A549 (cell line): ENCODE measurements at regions not wholly inside any gene's neighbourhood (a gene's known extent, or its start where the extent isn't known, plus 50 kb on each side); places are given as distances from the start of the nearest gene placed in this dataset.

ENCODE experiments used
- ATAC-seq, 2 experiments: fragments of 200-7000 bp in 1 of 2; fragments of >200 bp in 1 of 2; cut with Nextera tagmentation in 1 of 2; cut with Tn5 transposase in 1 of 2; 3 replicates each; pipeline versions ENCODE4 v1.8.0 to v1.9.1; 2018 to 2020; ENCODE audit warnings: mild to moderate bottlenecking in 1 of 2, moderate library complexity in 1 of 2
- CTCF ChIA-PET: fragments of 300-600 bp; sonication (Branson Sonifier 250); formaldehyde crosslinking; extraction: SDS; loops from one replicate; lab custom pipeline; 2021; ENCODE audit warnings: antibody characterized with exemption, inconsistent platforms; lab: Yijun Ruan, JAX
- POLR2A ChIA-PET: fragments of 350-600 bp; formaldehyde crosslinking; extraction: SDS; loops from one replicate; lab custom pipeline; 2021; ENCODE audit warnings: antibody characterized with exemption, inconsistent platforms; lab: Yijun Ruan, JAX
- DNase-seq, 2 experiments: peaks; one replicate each; pipeline versions ENCODE4 v3.0.0 to v3.0.0-alpha.2; 2011 to 2016; ENCODE audit warnings: low read depth in 1 of 2, low spot score in 1 of 2
- FAIRE-seq: peaks from 2 replicates; lab custom pipeline; 2011; peaks lifted over from hg19 to GRCh38; lab: Jason Lieb, UNC
- H3K27ac ChIP-seq, 2 experiments: fragments of >200 bp; sonication (Bioruptor Twin); formaldehyde crosslinking; 3 replicates each; pipeline ENCODE4 v1.5.1; 2016 to 2017
- H3K4me1 ChIP-seq: fragments of >200 bp; sonication (Bioruptor Twin); formaldehyde crosslinking; 3 replicates; pipeline ENCODE4 v1.6.1; 2016
- H3K4me2 ChIP-seq: fragments of >200 bp; sonication (Bioruptor Twin); formaldehyde crosslinking; 3 replicates; pipeline ENCODE4 v1.6.1; 2016
- H3K4me3 ChIP-seq: fragments of >200 bp; sonication (Bioruptor Twin); formaldehyde crosslinking; 3 replicates; pipeline ENCODE4 v1.5.1; 2016
- H3K9me3 ChIP-seq: fragments of >200 bp; sonication (Bioruptor Twin); formaldehyde crosslinking; 3 replicates; pipeline ENCODE4 v1.6.1; 2016
- CBX8 ChIP-seq: fragments of 200-600 bp; sonication (generic); IDR thresholded peaks from 2 replicates; pipeline ENCODE4 v1.6.1; 2016
- CHD2 ChIP-seq: fragments of 150-350 bp; IDR thresholded peaks from 2 replicates; pipeline ENCODE4 v1.6.1; 2014; ENCODE audit warnings: low read length; ENCODE audit not compliant: partially characterized antibody
- CHD4 ChIP-seq: fragments of 200-600 bp; sonication (generic); IDR thresholded peaks from 2 replicates; pipeline ENCODE4 v1.6.1; 2016; ENCODE audit warnings: antibody characterized with exemption, mild to moderate bottlenecking, borderline replicate concordance
- EHF ChIP-seq: fragments of 250-450 bp; sonication (Bioruptor Pico); IDR thresholded peaks from 2 replicates; pipeline ENCODE4 v1.5.0; 2020; ENCODE audit warnings: mild to moderate bottlenecking
- EHMT2 ChIP-seq: fragments of 200-600 bp; sonication (generic); IDR thresholded peaks from 2 replicates; pipeline ENCODE4 v1.6.1; 2016; ENCODE audit warnings: antibody characterized with exemption, low read depth, mild to moderate bottlenecking, moderate library complexity
- GATA3 ChIP-seq: IDR thresholded peaks from 2 replicates; pipeline ENCODE4 v1.6.1; 2012; ENCODE audit warnings: borderline replicate concordance
- HOXA7 ChIP-seq: fragments of 250-450 bp; sonication (Bioruptor Pico); IDR thresholded peaks from 2 replicates; pipeline ENCODE4 v1.5.0; 2020; ENCODE audit warnings: mild to moderate bottlenecking, moderate library complexity
- HOXB13 ChIP-seq: fragments of 250-450 bp; sonication (Bioruptor Pico); IDR thresholded peaks from 2 replicates; pipeline ENCODE4 v1.5.0; 2020; ENCODE audit warnings: low read depth, mild to moderate bottlenecking, moderate library complexity
- HOXB5 ChIP-seq: fragments of 250-450 bp; sonication (Bioruptor Pico); IDR thresholded peaks from 2 replicates; pipeline ENCODE4 v1.5.0; 2020; ENCODE audit warnings: mild to moderate bottlenecking, moderate library complexity
- JUN ChIP-seq, 2 experiments: fragments of >200 bp; sonication (Bioruptor Twin); formaldehyde crosslinking; IDR thresholded peaks; 2 replicates in 1 of 2; 3 replicates in 1 of 2; pipeline ENCODE4 v1.6.1; 2016 to 2017
- JUNB ChIP-seq: fragments of >200 bp; sonication (Bioruptor Twin); formaldehyde crosslinking; IDR thresholded peaks from 2 replicates; pipeline ENCODE4 v1.6.1; 2016
- KDM5A ChIP-seq: fragments of 200-600 bp; sonication (generic); IDR thresholded peaks from 2 replicates; pipeline ENCODE4 v1.6.1; 2016; ENCODE audit warnings: antibody characterized with exemption, mild to moderate bottlenecking
- MAFK ChIP-seq: fragments of 450-650 bp; IDR thresholded peaks from 2 replicates; pipeline ENCODE4 v1.6.1; 2014; ENCODE audit not compliant: partially characterized antibody
- NFE2L2 ChIP-seq: fragments of 150-350 bp; conservative IDR thresholded peaks from 2 replicates; pipeline ENCODE4 v1.6.1; 2014; ENCODE audit warnings: low read length
- NPAS2 ChIP-seq: fragments of 250-450 bp; sonication (Bioruptor Pico); IDR thresholded peaks from 2 replicates; pipeline ENCODE4 v1.8.0; 2022; ENCODE audit warnings: mild to moderate bottlenecking, moderate library complexity, borderline replicate concordance
- PHF8 ChIP-seq: fragments of 200-600 bp; sonication (generic); IDR thresholded peaks from 2 replicates; pipeline ENCODE4 v1.6.1; 2016; ENCODE audit warnings: low read depth, mild to moderate bottlenecking, antibody characterized with exemption, moderate library complexity, borderline replicate concordance
- POLR2A ChIP-seq: IDR thresholded peaks from 2 replicates; pipeline ENCODE4 v1.6.1; 2012; ENCODE audit warnings: mild to moderate bottlenecking, low read length
- POLR2AphosphoS2 ChIP-seq: conservative IDR thresholded peaks from 2 replicates; pipeline ENCODE4 v1.6.1; 2012; ENCODE audit warnings: low read length, improper control_type of control experiment, inconsistent platforms
- RNF2 ChIP-seq: fragments of 200-600 bp; sonication (generic); IDR thresholded peaks from 2 replicates; pipeline ENCODE4 v1.6.1; 2016; ENCODE audit warnings: low read depth, mild to moderate bottlenecking, antibody characterized with exemption, moderate library complexity, borderline replicate concordance
- TP53 ChIP-seq: fragments of 250-450 bp; sonication (Bioruptor Pico); IDR thresholded peaks from 2 replicates; pipeline ENCODE4 v1.5.0; 2021; ENCODE audit warnings: mild to moderate bottlenecking, moderate library complexity
- ZC3H11A ChIP-seq: fragments of 450-650 bp; IDR thresholded peaks from 2 replicates; pipeline ENCODE4 v1.6.1; 2014; ENCODE audit warnings: antibody characterized with exemption, mild to moderate bottlenecking
- ZSCAN20 ChIP-seq: fragments of 250-450 bp; sonication (Bioruptor Pico); IDR thresholded peaks from 2 replicates; pipeline ENCODE4 v1.8.0; 2022; ENCODE audit warnings: mild to moderate bottlenecking, moderate library complexity
- WGBS: methylation state at CpG from one replicate; pipeline ENCODE4 v1.1.6; 2017; ENCODE audit errors: missing lambda C conversion rate; 5-methylcytosine and 5-hydroxymethylcytosine counted together
- TF ChIP-seq, protein P1 (sequence below): fragments of 150-350 bp; IDR thresholded peaks from 2 replicates; pipeline ENCODE4 v1.6.1; 2014; ENCODE audit warnings: low read depth, mild to moderate bottlenecking, low read length
- TF ChIP-seq, protein P2 (sequence below): fragments of 250-450 bp; sonication (Bioruptor Pico); IDR thresholded peaks from 2 replicates; pipeline ENCODE4 v1.5.0; 2020; ENCODE audit warnings: low read depth, mild to moderate bottlenecking, moderate library complexity
- TF ChIP-seq, protein P3 (sequence below): fragments of 250-450 bp; sonication (Bioruptor Pico); IDR thresholded peaks from 2 replicates; pipeline ENCODE4 v1.5.0; 2021; ENCODE audit warnings: mild to moderate bottlenecking, moderate library complexity, borderline replicate concordance
- TF ChIP-seq, protein P4 (sequence below): fragments of 450-650 bp; IDR thresholded peaks from 2 replicates; pipeline ENCODE4 v1.6.1; 2014; ENCODE audit warnings: antibody characterized with exemption
- TF ChIP-seq, protein P5 (sequence below): fragments of >200 bp; sonication (Bioruptor Twin); formaldehyde crosslinking; IDR thresholded peaks from 3 replicates; pipeline ENCODE4 v1.6.1; 2016

DNA sequence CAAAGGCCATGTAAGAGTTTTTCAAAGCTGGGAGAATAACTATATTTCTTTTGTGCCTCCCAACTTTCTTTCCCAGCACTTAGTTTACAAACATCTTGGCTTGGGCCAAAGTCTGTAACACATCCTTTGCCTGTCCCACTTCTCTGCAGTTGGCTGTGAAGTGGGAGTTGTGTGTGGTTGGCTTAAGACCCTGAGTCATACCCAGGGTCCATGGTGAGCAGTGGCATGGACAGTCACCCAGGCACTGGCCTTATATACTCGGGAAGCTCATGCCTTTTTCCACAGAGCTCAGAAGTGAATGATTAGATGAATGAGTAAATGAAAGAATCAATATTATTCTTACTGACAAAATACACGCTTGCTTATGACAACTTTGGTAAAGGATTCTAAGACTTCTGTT, 231.4 kb downstream of the BLID start:
- DNase-seq (no peak), ATAC-seq (no peak), FAIRE-seq (no peak)
- ChIA-PET POLR2A (no interaction called here), CTCF (no interaction called here)
- Histone ChIP-seq H3K4me3 (no peak overlapping the region), H3K4me2 (no peak overlapping the region), H3K27ac (no peak overlapping the region), H3K4me1 (no peaks in the 10 kb centered on the region), H3K9me3 (no peaks in the 10 kb centered on the region)
- TF ChIP-seq CHD2 (no peak), JUNB (no peak), NPAS2 (CRISPR knock-in tag) (no peak), POLR2A (no peak), CHD4 (no peak), CBX8 (no peak), RNF2 (no peak), ZC3H11A (no peak), HOXA7 (no peak)
- TF ChIP-seq, protein P1, sequence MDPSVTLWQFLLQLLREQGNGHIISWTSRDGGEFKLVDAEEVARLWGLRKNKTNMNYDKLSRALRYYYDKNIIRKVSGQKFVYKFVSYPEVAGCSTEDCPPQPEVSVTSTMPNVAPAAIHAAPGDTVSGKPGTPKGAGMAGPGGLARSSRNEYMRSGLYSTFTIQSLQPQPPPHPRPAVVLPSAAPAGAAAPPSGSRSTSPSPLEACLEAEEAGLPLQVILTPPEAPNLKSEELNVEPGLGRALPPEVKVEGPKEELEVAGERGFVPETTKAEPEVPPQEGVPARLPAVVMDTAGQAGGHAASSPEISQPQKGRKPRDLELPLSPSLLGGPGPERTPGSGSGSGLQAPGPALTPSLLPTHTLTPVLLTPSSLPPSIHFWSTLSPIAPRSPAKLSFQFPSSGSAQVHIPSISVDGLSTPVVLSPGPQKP: no peak
- TF ChIP-seq, protein P2, sequence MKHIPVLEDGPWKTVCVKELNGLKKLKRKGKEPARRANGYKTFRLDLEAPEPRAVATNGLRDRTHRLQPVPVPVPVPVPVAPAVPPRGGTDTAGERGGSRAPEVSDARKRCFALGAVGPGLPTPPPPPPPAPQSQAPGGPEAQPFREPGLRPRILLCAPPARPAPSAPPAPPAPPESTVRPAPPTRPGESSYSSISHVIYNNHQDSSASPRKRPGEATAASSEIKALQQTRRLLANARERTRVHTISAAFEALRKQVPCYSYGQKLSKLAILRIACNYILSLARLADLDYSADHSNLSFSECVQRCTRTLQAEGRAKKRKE (CRISPR knock-in tag): no peak
- TF ChIP-seq, protein P3, sequence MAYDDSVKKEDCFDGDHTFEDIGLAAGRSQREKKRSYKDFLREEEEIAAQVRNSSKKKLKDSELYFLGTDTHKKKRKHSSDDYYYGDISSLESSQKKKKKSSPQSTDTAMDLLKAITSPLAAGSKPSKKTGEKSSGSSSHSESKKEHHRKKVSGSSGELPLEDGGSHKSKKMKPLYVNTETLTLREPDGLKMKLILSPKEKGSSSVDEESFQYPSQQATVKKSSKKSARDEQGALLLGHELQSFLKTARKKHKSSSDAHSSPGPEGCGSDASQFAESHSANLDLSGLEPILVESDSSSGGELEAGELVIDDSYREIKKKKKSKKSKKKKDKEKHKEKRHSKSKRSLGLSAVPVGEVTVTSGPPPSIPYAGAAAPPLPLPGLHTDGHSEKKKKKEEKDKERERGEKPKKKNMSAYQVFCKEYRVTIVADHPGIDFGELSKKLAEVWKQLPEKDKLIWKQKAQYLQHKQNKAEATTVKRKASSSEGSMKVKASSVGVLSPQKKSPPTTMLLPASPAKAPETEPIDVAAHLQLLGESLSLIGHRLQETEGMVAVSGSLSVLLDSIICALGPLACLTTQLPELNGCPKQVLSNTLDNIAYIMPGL (CRISPR knock-in tag): no peak
- TF ChIP-seq, protein P4, sequence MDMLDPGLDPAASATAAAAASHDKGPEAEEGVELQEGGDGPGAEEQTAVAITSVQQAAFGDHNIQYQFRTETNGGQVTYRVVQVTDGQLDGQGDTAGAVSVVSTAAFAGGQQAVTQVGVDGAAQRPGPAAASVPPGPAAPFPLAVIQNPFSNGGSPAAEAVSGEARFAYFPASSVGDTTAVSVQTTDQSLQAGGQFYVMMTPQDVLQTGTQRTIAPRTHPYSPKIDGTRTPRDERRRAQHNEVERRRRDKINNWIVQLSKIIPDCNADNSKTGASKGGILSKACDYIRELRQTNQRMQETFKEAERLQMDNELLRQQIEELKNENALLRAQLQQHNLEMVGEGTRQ: no peak
- TF ChIP-seq, protein P5, sequence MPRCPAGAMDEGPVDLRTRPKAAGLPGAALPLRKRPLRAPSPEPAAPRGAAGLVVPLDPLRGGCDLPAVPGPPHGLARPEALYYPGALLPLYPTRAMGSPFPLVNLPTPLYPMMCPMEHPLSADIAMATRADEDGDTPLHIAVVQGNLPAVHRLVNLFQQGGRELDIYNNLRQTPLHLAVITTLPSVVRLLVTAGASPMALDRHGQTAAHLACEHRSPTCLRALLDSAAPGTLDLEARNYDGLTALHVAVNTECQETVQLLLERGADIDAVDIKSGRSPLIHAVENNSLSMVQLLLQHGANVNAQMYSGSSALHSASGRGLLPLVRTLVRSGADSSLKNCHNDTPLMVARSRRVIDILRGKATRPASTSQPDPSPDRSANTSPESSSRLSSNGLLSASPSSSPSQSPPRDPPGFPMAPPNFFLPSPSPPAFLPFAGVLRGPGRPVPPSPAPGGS: no peak
- 6% methylated on average over 2 of the region's 2 CpGs for WGBS

DNA sequence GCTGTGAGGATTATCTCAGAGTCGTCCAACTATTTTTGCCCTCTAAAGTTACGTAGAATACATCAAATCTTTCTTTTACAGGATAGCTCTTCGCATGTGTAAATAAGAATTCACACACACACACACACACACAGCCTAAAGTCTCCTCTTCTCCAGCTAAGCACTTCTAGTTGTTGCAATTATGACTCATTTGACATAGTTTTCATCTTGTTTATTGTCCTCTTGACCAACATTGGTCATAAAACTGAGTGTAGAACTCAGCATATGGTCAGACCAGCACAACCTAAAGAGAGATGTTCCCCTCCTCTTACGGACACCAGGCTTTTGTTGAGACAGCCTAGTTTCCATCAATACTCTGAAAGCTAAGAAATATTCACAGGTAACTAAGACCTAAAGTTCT, 234.2 kb downstream of the BLID start:
- H3K4me1 ChIP-seq: no peaks in the 10 kb centered on the region
- ATAC-seq (no peak), FAIRE-seq (no peak), DNase-seq (no peak)
- 22% methylated on average over 4 of the region's 4 CpGs for WGBS
- no peak overlapping the region for H3K4me2 ChIP-seq
- no peak overlapping the region for H3K4me3 ChIP-seq
- no peak overlapping the region for H3K27ac ChIP-seq
- H3K9me3 ChIP-seq: no peaks in the 10 kb centered on the region
- no peak for TF ChIP-seq POLR2AphosphoS2
- ChIA-PET CTCF (no interaction called here), POLR2A (no interaction called here)

DNA sequence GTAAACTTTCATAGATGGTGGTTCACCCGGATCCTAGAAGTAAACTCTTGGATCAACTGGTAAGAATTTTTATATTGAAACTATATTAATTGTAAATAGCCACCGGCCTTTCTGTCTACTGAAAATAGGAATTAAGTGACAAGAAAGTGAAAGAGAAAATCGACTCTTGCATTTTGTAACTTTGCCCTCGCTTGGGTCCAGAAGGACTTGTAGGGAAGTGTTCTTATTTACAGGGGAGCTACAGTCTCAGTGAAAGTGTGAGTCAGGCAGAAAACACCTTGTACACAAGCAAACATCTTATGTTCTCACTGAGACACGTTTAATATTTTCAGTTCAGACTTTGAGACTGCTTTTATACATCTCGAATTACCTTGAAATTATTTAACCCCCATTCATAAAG, 238.9 kb downstream of the BLID start:
- POLR2A ChIA-PET: no interaction called here
- no peaks in the 10 kb centered on the region for H3K4me1 ChIP-seq
- DNase-seq (no peak), FAIRE-seq (no peak), ATAC-seq (no peak)
- no peak overlapping the region for H3K4me2 ChIP-seq
- CTCF ChIA-PET: no interaction called here
- no peak overlapping the region for H3K27ac ChIP-seq
- no peak overlapping the region for H3K4me3 ChIP-seq
- 12% methylated on average over 6 of the region's 6 CpGs for WGBS
- H3K9me3 ChIP-seq: no peaks in the 10 kb centered on the region
- TF ChIP-seq CBX8: no peak
- no peak for TF ChIP-seq HOXB13 (CRISPR knock-in tag)
- TF ChIP-seq POLR2AphosphoS2: no peak
- TF ChIP-seq KDM5A: no peak
- no peak for TF ChIP-seq TP53 (CRISPR knock-in tag)
- no peak for TF ChIP-seq ZSCAN20
- TF ChIP-seq, protein P5: no peak
- no peak for TF ChIP-seq EHMT2
- no peak for TF ChIP-seq JUN (IDR thresholded peaks at IDR 0.05)
- TF ChIP-seq EHF (CRISPR knock-in tag): no peak
- no peak for TF ChIP-seq MAFK
- no peak for TF ChIP-seq NFE2L2
- TF ChIP-seq HOXB5: no peak
- no peak for TF ChIP-seq GATA3
- TF ChIP-seq PHF8: no peak
- TF ChIP-seq, protein P3 (CRISPR knock-in tag): no peak
